GM21717 (cell line): ENCODE measurements at regions not wholly inside any gene's neighbourhood (a gene's known extent, or its start where the extent isn't known, plus 50 kb on each side); places are given as distances from the start of the nearest gene placed in this dataset.
"Not testable (repeated sequence)": the region's sequence is repeated elsewhere in the genome, so short reads cannot be mapped to it uniquely, and the experiment has no call there.

ENCODE experiments used
- ATAC-seq: cut with Tn5 transposase; IDR thresholded peaks from one replicate; pipeline ENCODE4 v1.9.1; 2021; ENCODE audit warnings: mild to moderate bottlenecking, moderate library complexity; ENCODE audit not compliant: unreplicated experiment

- no peak for ATAC-seq
These were observed 202.9 kb downstream of the SLC4A3 start for GRCh38 chr2:219830353-219830738.

- no peak for ATAC-seq
These were observed 204.5 kb downstream of the SLC4A3 start for GRCh38 chr2:219831957-219832356.

DNA sequence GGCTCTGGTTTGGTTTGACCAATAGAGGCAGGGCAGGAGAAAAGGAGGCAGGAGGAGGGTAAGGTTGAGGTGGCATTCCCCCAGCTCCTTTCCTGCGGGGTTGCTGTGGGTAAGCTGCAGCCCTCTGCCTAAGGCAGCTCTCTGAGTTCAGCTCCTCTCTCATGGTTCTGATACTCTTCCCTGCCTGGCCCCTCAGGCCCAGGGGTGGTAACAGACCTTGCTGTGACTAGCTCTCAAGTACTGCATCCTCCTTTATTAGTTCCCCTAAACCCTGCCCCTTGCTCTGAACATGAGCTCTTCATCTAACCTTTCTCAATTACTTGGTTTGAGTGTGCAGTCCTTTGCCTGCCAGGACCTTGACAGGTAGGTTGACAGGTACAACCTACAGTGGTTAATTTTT is 205.5 kb downstream of the SLC4A3 start:
- ATAC-seq = no peak

GRCh38 chr2:219835493-219835892 is 208.1 kb downstream of the SLC4A3 start:
- ATAC-seq = no peak

- ATAC-seq = no peak
These were observed 209.3 kb downstream of the SLC4A3 start for GRCh38 chr2:219836647-219837177.

DNA sequence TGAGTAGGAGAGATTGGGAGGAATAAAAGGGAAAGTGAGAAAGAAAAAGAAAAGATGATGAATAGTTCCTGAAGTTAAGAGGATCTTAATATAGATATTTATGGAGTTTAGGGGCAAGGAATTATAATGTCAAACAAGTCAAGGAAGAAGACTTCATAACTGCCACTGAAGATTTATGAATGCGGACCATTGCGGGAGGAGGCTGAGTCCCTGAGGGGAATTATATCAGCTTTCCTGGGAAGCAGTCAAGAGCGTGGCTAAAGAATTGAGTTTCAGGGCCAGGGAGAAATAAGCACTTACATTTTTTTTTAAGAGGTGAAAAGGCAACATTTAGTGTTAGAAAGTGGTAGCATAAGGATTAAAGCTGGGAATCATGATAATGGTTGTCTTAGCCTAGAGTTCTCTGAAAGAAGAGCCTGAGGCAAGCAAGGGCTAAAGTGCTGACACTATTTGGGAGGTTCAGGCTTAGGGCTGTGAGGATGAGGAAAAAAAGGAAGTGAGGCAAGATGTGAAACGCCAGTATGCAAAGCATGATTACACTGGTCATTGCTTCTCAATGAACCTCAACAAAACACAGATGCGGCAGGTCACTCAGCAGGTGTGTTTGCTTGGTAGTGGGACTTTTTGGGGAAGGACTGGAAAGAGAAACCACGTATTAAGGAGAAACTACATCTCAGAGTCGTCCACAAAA is 217.1 kb downstream of the SLC4A3 start:
- ATAC-seq = peak; percentile 92

DNA sequence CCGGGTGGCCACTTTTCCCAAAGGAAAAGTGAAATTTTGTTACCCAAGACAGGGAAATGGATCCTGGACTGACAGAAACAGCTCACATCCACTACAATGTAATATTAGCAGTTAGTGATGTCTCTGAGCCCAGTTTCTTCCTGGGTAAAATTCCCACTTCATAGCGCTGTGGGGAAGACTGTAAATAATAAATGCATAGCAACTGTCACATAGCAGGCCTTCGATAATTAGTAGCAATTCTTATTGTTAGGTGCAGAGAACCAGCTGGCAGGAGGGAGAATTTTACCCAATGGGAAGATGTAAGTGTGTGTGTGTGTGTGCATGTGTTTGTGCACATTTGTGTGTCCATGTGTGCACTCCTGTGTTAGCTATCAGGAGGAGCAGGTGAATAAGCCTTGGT is 221.5 kb downstream of the SLC4A3 start:
- no peak for ATAC-seq

DNA sequence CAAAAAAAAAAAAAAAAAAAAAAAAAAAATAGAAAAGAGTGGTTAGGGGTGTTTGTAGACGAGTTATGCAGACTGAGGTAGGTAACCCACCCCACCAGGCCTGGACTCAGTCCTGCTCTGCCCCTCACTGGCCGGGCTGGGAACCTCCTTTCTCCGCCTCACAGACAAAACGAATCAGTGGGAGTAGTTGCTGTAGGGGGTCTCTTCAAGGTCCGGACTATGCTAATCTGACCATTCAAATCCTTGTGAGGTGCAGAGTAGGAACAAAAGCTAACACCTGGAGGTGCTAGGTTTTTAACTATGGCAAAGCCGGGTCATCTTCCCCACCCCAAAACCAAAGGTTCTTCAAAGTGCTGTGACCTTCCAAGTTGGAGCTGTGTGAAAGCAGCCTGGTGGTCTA is 223.7 kb downstream of the SLC4A3 start:
- ATAC-seq = no peak

DNA sequence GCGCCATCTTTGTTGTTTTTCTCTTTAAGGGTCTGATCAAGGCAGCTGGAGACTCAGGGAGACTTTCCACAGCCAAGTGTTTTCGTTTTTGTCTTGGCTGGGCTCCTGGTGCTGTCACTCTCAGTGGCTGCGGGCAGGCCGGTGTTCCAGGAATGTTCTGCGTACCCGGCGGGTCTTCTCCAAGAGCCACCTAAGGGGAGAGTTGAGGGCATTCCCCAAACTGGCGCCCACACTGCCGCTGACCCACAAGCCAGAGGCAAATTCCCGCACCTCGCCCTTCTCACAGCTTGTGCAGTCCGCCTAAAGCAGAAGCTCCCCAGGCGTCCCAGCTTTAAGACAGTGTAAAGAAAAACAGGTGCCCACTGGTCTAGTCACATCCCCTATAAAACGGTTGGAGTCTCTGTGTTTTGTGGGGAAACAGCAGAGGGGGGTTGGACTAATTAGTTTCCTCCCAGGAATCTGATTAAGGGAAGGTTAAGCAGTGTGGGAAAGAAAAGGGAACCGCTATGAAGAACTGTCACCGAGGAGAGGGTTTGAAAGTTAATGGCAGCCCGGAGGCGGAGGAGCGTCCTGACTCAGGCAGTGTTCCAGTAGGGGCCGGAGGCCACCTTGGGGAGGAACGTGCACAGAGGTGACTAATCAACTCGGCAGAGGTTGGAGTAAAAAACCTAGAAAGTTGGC is 224.5 kb downstream of the SLC4A3 start:
- ATAC-seq = no peak

GRCh38 chr2:219852626-219853025 is 225.2 kb downstream of the SLC4A3 start:
- no peak for ATAC-seq

DNA sequence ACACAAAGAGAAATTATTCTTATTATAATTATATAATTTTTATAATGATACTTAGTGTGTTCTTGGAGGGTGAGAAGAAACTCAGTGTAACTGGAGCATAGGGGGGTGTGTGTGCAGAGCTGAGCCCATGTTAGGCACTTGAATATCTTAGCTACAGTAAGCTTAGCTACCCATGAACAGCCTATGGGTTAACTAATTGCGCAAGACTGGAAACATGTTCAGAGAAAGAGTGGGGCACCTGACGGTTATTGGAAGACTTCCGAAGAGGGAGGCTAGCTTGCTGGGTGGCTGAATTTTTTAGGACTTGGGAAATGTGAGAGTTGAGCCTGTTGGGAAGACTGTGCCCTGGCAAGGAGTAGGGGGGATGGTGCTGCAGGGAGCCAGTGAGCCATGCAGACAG is 229.2 kb downstream of the SLC4A3 start:
- ATAC-seq = no peak

GRCh38 chr2:219857751-219858150 is 230.3 kb downstream of the SLC4A3 start:
- no peak for ATAC-seq

DNA sequence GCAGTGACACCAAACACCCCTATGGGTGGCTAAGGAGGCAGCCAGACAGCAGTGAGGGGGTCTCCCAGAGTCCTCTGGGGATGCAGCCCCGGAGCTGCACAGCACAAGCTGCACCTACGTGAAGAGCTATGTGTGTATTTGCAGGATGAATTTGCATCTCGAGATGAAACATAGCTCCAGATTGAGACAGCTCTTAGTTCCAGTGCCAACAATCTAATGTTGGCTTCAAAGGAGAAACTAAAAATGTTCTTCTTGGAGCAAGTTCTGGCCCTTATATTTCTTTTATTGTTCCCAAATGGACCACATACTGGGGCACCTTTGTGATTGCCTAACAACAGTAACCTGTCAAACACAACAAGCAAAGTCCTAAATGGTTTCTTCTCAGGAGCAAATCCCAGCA is 233.9 kb downstream of the SLC4A3 start:
- no peak for ATAC-seq

- ATAC-seq = no peak
These were observed 236.7 kb downstream of the SLC4A3 start for GRCh38 chr2:219864154-219864553.

GRCh38 chr2:219868635-219869034 is 241.2 kb downstream of the SLC4A3 start:
- no peak for ATAC-seq

DNA sequence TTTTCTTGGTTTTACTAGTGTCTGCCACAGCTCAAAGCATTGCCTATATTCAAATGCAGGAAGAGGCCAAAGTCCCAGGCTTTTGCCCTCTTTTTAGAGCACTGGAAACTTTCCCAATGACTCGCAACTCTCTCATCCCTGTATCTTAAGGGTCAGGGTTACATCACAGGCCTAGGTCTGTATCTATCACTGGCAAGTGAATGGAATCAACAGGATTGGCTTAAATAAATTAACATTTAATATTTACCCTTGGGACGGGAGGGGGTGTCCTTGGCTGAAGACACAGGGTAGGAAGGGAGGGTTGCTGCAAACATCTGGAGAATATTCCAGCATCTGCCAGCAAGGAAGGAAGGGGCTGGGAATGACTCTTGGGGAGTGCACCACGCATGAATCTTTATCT is 242.6 kb downstream of the SLC4A3 start:
- no peak for ATAC-seq

DNA sequence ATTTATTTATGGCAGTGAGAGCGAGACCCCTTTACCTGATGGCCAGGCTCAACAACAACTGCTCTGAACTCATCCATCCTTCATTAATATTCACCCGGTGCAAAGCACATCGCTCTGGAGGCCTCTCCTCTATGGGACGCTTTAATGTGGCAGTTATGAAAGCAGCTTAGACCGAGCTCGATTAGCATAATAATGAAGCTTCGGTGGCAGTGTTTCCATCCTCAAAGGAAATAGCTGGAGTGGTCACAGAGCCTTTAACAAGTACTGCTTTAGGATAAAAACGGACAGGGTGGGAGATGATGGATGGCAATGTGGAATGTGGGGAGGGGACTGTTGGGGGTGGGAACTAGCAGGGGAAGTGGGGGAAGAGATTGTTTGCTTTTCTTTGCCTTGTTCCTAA is 243.9 kb downstream of the SLC4A3 start:
- ATAC-seq = no peak

GRCh38 chr2:219875036-219875435 is 247.6 kb downstream of the SLC4A3 start:
- ATAC-seq = no peak

- not testable (repeated sequence) for ATAC-seq
These were observed 248.6 kb downstream of the SLC4A3 start for GRCh38 chr2:219875986-219876385.

DNA sequence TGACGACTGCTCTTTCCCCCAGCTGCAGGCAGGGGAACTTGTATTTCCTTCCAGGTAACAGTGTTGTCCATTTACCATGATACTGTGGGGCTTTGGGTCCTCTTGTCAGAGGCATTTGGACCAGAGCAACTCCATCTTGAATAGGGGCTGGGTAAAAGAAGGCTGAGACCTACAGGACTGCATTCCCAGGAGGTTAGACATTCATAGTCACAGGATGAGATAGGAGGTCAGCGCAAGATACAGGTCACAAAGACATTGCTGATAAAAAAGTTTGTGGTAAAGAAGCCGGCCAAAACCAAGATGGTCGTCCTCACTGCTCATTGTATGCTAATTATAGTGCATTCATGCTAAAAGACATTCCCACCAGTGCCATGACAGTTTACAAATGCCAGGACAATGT is 249.5 kb downstream of the SLC4A3 start:
- no peak for ATAC-seq

DNA sequence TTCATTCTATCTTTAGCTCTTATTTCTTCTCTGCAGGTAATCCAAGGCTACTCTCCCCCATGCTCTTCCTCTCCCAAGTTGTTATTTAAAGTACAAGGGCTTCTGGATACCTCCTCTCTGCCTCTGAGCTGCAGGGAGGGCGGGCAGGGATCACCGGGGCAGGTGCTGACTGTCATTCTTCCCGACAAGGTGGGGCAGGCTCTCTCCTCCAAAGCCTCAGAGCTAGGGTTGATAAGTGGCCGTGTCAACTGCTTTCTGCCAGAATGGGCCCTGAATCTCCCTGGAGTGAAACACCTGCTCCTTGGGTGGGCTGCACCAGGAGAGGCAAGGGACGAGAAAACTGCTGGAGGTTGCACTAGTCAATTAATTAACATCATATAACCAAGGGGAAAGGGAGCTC is 250.3 kb downstream of the SLC4A3 start:
- no peak for ATAC-seq

GRCh38 chr2:219878516-219878915 is 251.1 kb downstream of the SLC4A3 start:
- ATAC-seq = no peak

DNA sequence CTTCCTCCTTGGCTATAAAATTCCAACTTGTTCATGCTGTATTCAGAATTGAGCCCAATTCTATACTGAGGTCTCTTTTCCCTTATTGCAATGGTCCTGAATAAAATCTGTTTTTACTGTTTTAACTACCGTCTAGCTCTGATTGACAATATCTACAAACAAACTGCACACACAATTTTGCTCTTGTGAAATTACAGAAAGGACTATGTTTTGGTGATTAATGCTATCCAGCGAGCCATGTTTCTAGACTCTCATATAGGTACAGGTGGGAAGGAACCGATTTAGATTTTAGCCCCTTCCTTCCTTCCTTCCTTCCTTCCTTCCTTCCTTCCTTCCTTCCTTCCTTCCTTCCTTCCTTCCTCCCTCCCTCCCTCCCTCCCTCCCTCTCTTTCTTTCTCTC is 254.4 kb downstream of the SLC4A3 start:
- no peak for ATAC-seq
